ENCODE measurements at regions not wholly inside any gene's neighbourhood (a gene's known extent, or its start where the extent isn't known, plus 50 kb on each side); places are given as distances from the start of the nearest gene placed in this dataset.
A peak's percentile ranks its signal among the peaks of the same experiment; 100 is the strongest.
"Not testable (repeated sequence)": the region's sequence is repeated elsewhere in the genome, so short reads cannot be mapped to it uniquely, and the experiment has no call there.

GRCh38 chr3:27552708-27553107 is 68.5 kb upstream of the SLC4A7 start:
- not testable (repeated sequence) for ATAC-seq; H3K4me3 Mint-ChIP-seq; H3K27ac Mint-ChIP-seq; H3K4me3 ChIP-seq; H3K9me2 ChIP-seq (ENCODE audit: insufficient read depth); H3K27ac ChIP-seq (ENCODE audit: low read depth); H3K27me3 ChIP-seq (ENCODE audit: insufficient read depth); H3K79me2 ChIP-seq (replicated peaks; ENCODE audit: insufficient read depth); H3K4me2 ChIP-seq; H3K4me1 Mint-ChIP-seq; H2AFZ ChIP-seq; H3K27me3 Mint-ChIP-seq (ENCODE audit: insufficient read depth, low read depth, poor library complexity); H3K36me3 ChIP-seq (ENCODE audit: insufficient read depth); DNase-seq (ENCODE audit: low spot score); H4K20me1 ChIP-seq (replicated peaks; ENCODE audit: insufficient read depth); H3K4me1 ChIP-seq (ENCODE audit: insufficient read depth); H3F3A ChIP-seq (replicated peaks; ENCODE audit: low read depth)
- Mint-ChIP-seq H3K36me3 (ENCODE audit: low read depth) (peaks cover 35% of the 10 kb centered on the region), H3K9me3 (peaks cover 43% of the 10 kb centered on the region)

GRCh38 chr3:27551413-27551812 is 67.2 kb upstream of the SLC4A7 start:
- H2AFZ ChIP-seq; H4K20me1 ChIP-seq (replicated peaks; ENCODE audit: insufficient read depth); H3K79me2 ChIP-seq (replicated peaks; ENCODE audit: insufficient read depth); H3K27me3 ChIP-seq (ENCODE audit: insufficient read depth); DNase-seq (ENCODE audit: low spot score); H3K36me3 ChIP-seq (ENCODE audit: insufficient read depth); H3K4me2 ChIP-seq; H3K9me2 ChIP-seq (ENCODE audit: insufficient read depth); H3K27me3 Mint-ChIP-seq (ENCODE audit: insufficient read depth, low read depth, poor library complexity); H3K4me1 Mint-ChIP-seq; H3K27ac ChIP-seq (ENCODE audit: low read depth); H3F3A ChIP-seq (replicated peaks; ENCODE audit: low read depth); H3K4me3 ChIP-seq; H3K4me1 ChIP-seq (ENCODE audit: insufficient read depth); H3K4me3 Mint-ChIP-seq; ATAC-seq; H3K27ac Mint-ChIP-seq: not testable (repeated sequence)
- H3K36me3 Mint-ChIP-seq (ENCODE audit: low read depth): peaks cover 35% of the 10 kb centered on the region
- peaks cover 43% of the 10 kb centered on the region for H3K9me3 Mint-ChIP-seq

GRCh38 chr3:27545061-27545460 is 60.9 kb upstream of the SLC4A7 start:
- H4K20me1 ChIP-seq (replicated peaks; ENCODE audit: insufficient read depth): no peaks in the 10 kb centered on the region
- Mint-ChIP-seq H3K4me1 (peaks cover 18% of the 10 kb centered on the region), H3K27me3 (ENCODE audit: insufficient read depth, low read depth, poor library complexity) (peaks cover 2% of the 10 kb centered on the region), H3K9me3 (peaks cover 2% of the 10 kb centered on the region), H3K4me3 (no peak overlapping the region), H3K36me3 (ENCODE audit: low read depth) (no peaks in the 10 kb centered on the region; the same call in 2 of the 3 replicates), H3K27ac (peak overlapping the region; percentile 17; the same call in 1 of the 2 replicates)
- H3K27ac ChIP-seq (ENCODE audit: low read depth): peak overlapping the region; percentile 21; the same call in 1 of the 2 replicates
- ATAC-seq (no peak), DNase-seq (ENCODE audit: low spot score) (no peak)
- TF ChIP-seq ZNF114 (CRISPR knock-in tag; IDR thresholded peaks at IDR 0.05) (no peak), CREB1 (CRISPR knock-in tag; IDR thresholded peaks at IDR 0.05; ENCODE audit: low read depth) (no peak), ZNF462 (CRISPR knock-in tag; IDR thresholded peaks at IDR 0.05) (no peak), REST (IDR thresholded peaks at IDR 0.05; ENCODE audit: unreplicated experiment) (no peak), JUNB (IDR thresholded peaks at IDR 0.05; ENCODE audit: unreplicated experiment) (no peak), EZH2phosphoT487 (IDR thresholded peaks at IDR 0.05; ENCODE audit: unreplicated experiment) (no peak), NANOG (IDR thresholded peaks at IDR 0.05; ENCODE audit: borderline replicate concordance) (no peak), EZH2 (IDR thresholded peaks at IDR 0.05; ENCODE audit: low read depth, unreplicated experiment) (no peak)
- no peaks in the 10 kb centered on the region for H3K9me2 ChIP-seq (ENCODE audit: insufficient read depth)
- no peaks in the 10 kb centered on the region for H3K79me2 ChIP-seq (replicated peaks; ENCODE audit: insufficient read depth)
- no peaks in the 10 kb centered on the region for H3K27me3 ChIP-seq (ENCODE audit: insufficient read depth)
- H3K4me2 ChIP-seq: peak overlapping the region; percentile 3; the same call in 1 of the 2 replicates
- H3F3A ChIP-seq (replicated peaks; ENCODE audit: low read depth): no peaks in the 10 kb centered on the region
- no peak overlapping the region for H2AFZ ChIP-seq
- no peak overlapping the region for H3K4me3 ChIP-seq
- H3K36me3 ChIP-seq (ENCODE audit: insufficient read depth): no peaks in the 10 kb centered on the region
- H3K4me1 ChIP-seq (ENCODE audit: insufficient read depth): peaks cover 26% of the 10 kb centered on the region; the same call in 1 of the 2 replicates

All from GM23338 (cell line).